ENCODE measurements at regions not wholly inside any gene's neighbourhood (a gene's known extent, or its start where the extent isn't known, plus 50 kb on each side); places are given as distances from the start of the nearest gene placed in this dataset.

DNA sequence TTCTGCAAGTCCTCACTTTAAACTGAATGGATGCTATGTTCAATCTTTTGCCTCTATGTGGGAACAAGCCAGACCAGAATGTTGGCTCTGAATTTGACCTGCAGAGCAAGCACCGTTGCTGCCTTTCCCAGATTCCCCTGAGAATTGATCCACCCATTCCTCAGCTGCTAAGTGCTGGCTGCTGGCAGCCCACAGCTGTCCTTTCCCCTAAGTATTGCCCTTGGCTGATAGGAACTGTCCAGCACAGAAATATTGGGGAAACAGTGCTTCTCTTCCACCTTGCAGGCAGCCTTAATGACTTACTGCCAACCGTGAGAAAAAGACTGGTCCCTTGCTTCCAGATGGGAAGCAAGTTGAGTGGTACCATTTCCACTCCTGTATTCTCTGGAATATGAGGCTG is 475.9 kb downstream of the PDHA2 start:
- ChIA-PET RAD21 (ENCODE audit: unreplicated experiment) (no interaction called here), POLR2A (no interaction called here), SMC1A (ENCODE audit: uncharacterized antibody, unreplicated experiment) (no interaction called here), CTCF (no interaction called here)
- intact Hi-C loops (cut with micrococcal nuclease; ENCODE audit: unreplicated experiment), result no loop called here
- Histone ChIP-seq H3K27me3 (replicated peaks in 1 of 2; ENCODE audit: control insufficient read depth in 2 of 2, insufficient read depth in 2 of 2, low read length in 1 of 2) (no peaks in the 10 kb centered on the region), H3K4me3 (no peak overlapping the region), H3K79me2 (ENCODE audit: control insufficient read depth, insufficient read depth, low read length) (no peaks in the 10 kb centered on the region), H4K20me1 (ENCODE audit: control insufficient read depth, insufficient read depth) (no peaks in the 10 kb centered on the region), H3K9ac (ENCODE audit: control insufficient read depth, insufficient read depth, low read length) (no peak overlapping the region), H2AFZ (ENCODE audit: control insufficient read depth, low read depth, low read length) (no peak overlapping the region), H3K9me3 (replicated peaks; ENCODE audit: control insufficient read depth, insufficient read depth, low read length) (no peaks in the 10 kb centered on the region), H3K4me1 (ENCODE audit: control insufficient read depth, insufficient read depth, low read length) (no peaks in the 10 kb centered on the region), H3K27ac (ENCODE audit: control insufficient read depth, insufficient read depth) (no peak overlapping the region), H3K36me3 (ENCODE audit: control insufficient read depth in 2 of 2, insufficient read depth in 2 of 2, low read length in 1 of 2) (no peaks in the 10 kb centered on the region), H3K4me2 (ENCODE audit: control insufficient read depth, insufficient read depth) (no peak overlapping the region)
- FAIRE-seq (no peak), ATAC-seq (no peak), DNase-seq (ENCODE audit: low read depth, low spot score) (no peak)
- in situ Hi-C loops (cut with MboI), result no loop called here
- BruUV-seq (replicated peaks), result no TSS peak
- no peak for TF ChIP-seq RBBP5 (conservative IDR thresholded peaks at IDR 0.05)
- TF ChIP-seq EED (IDR thresholded peaks at IDR 0.05; ENCODE audit: low read depth), result no peak
- no peak for TF ChIP-seq EZH2 (IDR thresholded peaks at IDR 0.05; ENCODE audit: borderline replicate concordance, control insufficient read depth, low read depth, low read length)
- TF ChIP-seq CHD2 (IDR thresholded peaks at IDR 0.05; ENCODE audit: borderline replicate concordance, low read depth, low read length), result no peak
- TF ChIP-seq BMI1 (IDR thresholded peaks at IDR 0.05; ENCODE audit: borderline replicate concordance), result no peak
- no peak for TF ChIP-seq SMC3 (IDR thresholded peaks at IDR 0.05; ENCODE audit: borderline replicate concordance, low read length)
- no peak for TF ChIP-seq NFYB (IDR thresholded peaks at IDR 0.05; ENCODE audit: insufficient read depth, low read depth, low read length)
- TF ChIP-seq KLF5 (IDR thresholded peaks at IDR 0.05; ENCODE audit: partially characterized antibody), result no peak
- no peak for TF ChIP-seq TCF3 (IDR thresholded peaks at IDR 0.05; ENCODE audit: borderline replicate concordance, insufficient read depth, low read depth, low read length)
- 0% methylated on average over 2 of the region's 2 CpGs for WGBS (ENCODE audit: insufficient coverage, insufficient replicate concordance, low lambda C conversion rate, missing lambda C conversion rate)

- Histone ChIP-seq H3K9ac (ENCODE audit: control insufficient read depth, insufficient read depth, low read length) (no peak overlapping the region), H4K20me1 (ENCODE audit: control insufficient read depth, insufficient read depth) (no peaks in the 10 kb centered on the region), H3K36me3 (ENCODE audit: control insufficient read depth in 2 of 2, insufficient read depth in 2 of 2, low read length in 1 of 2) (no peaks in the 10 kb centered on the region), H3K4me2 (ENCODE audit: control insufficient read depth, insufficient read depth) (no peak overlapping the region), H2AFZ (ENCODE audit: control insufficient read depth, low read depth, low read length) (no peak overlapping the region), H3K27me3 (replicated peaks in 1 of 2; ENCODE audit: control insufficient read depth in 2 of 2, insufficient read depth in 2 of 2, low read length in 1 of 2) (no peaks in the 10 kb centered on the region), H3K79me2 (ENCODE audit: control insufficient read depth, insufficient read depth, low read length) (no peaks in the 10 kb centered on the region), H3K9me3 (replicated peaks; ENCODE audit: control insufficient read depth, insufficient read depth, low read length) (no peaks in the 10 kb centered on the region), H3K4me1 (ENCODE audit: control insufficient read depth, insufficient read depth, low read length) (no peaks in the 10 kb centered on the region), H3K4me3 (no peak overlapping the region), H3K27ac (ENCODE audit: control insufficient read depth, insufficient read depth) (no peak overlapping the region)
- no peak for ATAC-seq
- ChIA-PET POLR2A (no interaction called here), CTCF (no interaction called here), RAD21 (ENCODE audit: unreplicated experiment) (no interaction called here), SMC1A (ENCODE audit: uncharacterized antibody, unreplicated experiment) (no interaction called here)
- FAIRE-seq, result no peak
- WGBS (ENCODE audit: insufficient coverage, insufficient replicate concordance, low lambda C conversion rate, missing lambda C conversion rate), result 0% methylated on average over 2 of the region's 2 CpGs
- intact Hi-C loops (cut with micrococcal nuclease; ENCODE audit: unreplicated experiment) (no loop called here), in situ Hi-C loops (cut with MboI) (no loop called here)
- no peak for DNase-seq (ENCODE audit: low read depth, low spot score)
- no peak for TF ChIP-seq CBX5 (IDR thresholded peaks at IDR 0.05; ENCODE audit: low read depth)
- BruUV-seq (replicated peaks), result no TSS peak
Measured at GRCh38 chr4:96316776-96317175, 476.9 kb downstream of the PDHA2 start.

Data from GM12878 (cell line).